K562 (cell line): ENCODE measurements at regions not wholly inside any gene's neighbourhood (a gene's known extent, or its start where the extent isn't known, plus 50 kb on each side); places are given as distances from the start of the nearest gene placed in this dataset.

Experiments
- ATAC-seq: fragments of 200-7000 bp; cut with Tn5 transposase; 3 replicates; pipeline ENCODE4 v1.9.1; 2020; ENCODE audit warnings: moderate library complexity
- BruUV-seq: library from RNA; stranded (reverse); fragments of 400-500 nt; replicated peaks from 2 replicates; lab custom pipeline; 2021; lab: Mats Ljungman, UMichigan
- CTCF ChIA-PET: fragments of 300-600 bp; formaldehyde crosslinking; extraction: SDS; loops from one replicate; lab custom pipeline; 2021; ENCODE audit warnings: low intra/inter-chr PET ratio; lab: Yijun Ruan, JAX
- POLR2A ChIA-PET: fragments of 300-600, 350-650 bp; sonication (Branson Sonifier 250); formaldehyde crosslinking; extraction: SDS; loops from one replicate; lab custom pipeline; 2021; ENCODE audit warnings: antibody characterized with exemption, inconsistent platforms; lab: Yijun Ruan, JAX
- DNase-seq, 4 experiments: peaks; one replicate each; pipeline versions ENCODE4 v3.0.0 to v3.0.0-alpha.2; 2011 to 2018; ENCODE audit warnings: low spot score in 3 of 4, mixed read lengths in 3 of 4; ENCODE audit errors: extremely low read depth in 1 of 4
- FAIRE-seq: peaks from 2 replicates; lab custom pipeline; 2011; peaks lifted over from hg19 to GRCh38; lab: Jason Lieb, UNC
- H2AFZ ChIP-seq: 2 replicates; pipeline ENCODE4 v1.6.0; 2011; ENCODE audit warnings: low read depth, low read length, control low read depth, inconsistent platforms
- H3K27ac ChIP-seq: fragments of 200-600 bp; 3 replicates; pipeline ENCODE4 v1.8.0; 2011; ENCODE audit warnings: low read depth, mild to moderate bottlenecking, control low read depth, inconsistent platforms, low read length, moderate library complexity, mixed read lengths; ENCODE audit errors: extremely low read depth
- H3K27me3 ChIP-seq, 2 experiments: fragments of 300-600 bp in 1 of 2; 2 replicates in 1 of 2; 3 replicates in 1 of 2; pipeline versions ENCODE4 v1.6.0 to v1.8.0; 2011; ENCODE audit warnings: inconsistent platforms in 2 of 2, low read length in 2 of 2, mild to moderate bottlenecking in 1 of 2, mixed read lengths in 1 of 2, moderate library complexity in 1 of 2; ENCODE audit not compliant: control insufficient read depth in 2 of 2, insufficient read depth in 2 of 2
- H3K36me3 ChIP-seq: fragments of 300-600 bp; 3 replicates; pipeline ENCODE4 v1.8.0; 2011; ENCODE audit warnings: mild to moderate bottlenecking, low read length, inconsistent platforms; ENCODE audit not compliant: control insufficient read depth, insufficient read depth
- H3K4me1 ChIP-seq, 2 experiments: fragments of 200-600 bp in 1 of 2; replicated peaks in 1 of 2; 2 replicates in 1 of 2; 3 replicates in 1 of 2; pipeline versions ENCODE4 v1.5.1 to v1.8.0; 2011; ENCODE audit warnings: inconsistent platforms in 2 of 2, low read length in 2 of 2, mild to moderate bottlenecking in 1 of 2, mixed read lengths in 1 of 2, moderate library complexity in 1 of 2; ENCODE audit not compliant: control insufficient read depth in 2 of 2, insufficient read depth in 2 of 2
- H3K4me2 ChIP-seq: 2 replicates; pipeline ENCODE4 v1.6.1; 2011; ENCODE audit warnings: low read length, control low read depth, inconsistent platforms, mixed read lengths; ENCODE audit not compliant: insufficient read depth
- H3K4me3 ChIP-seq: fragments of 200-600 bp; sonication (generic), shearing (Covaris generic); 2 replicates; pipeline ENCODE4 v1.5.1; 2016; ENCODE audit warnings: control low read depth, inconsistent platforms
- H3K79me2 ChIP-seq: fragments of 200-600 bp; 3 replicates; pipeline ENCODE4 v1.8.0; 2011; ENCODE audit warnings: low read length, inconsistent platforms; ENCODE audit not compliant: control insufficient read depth, insufficient read depth
- H3K9ac ChIP-seq, 2 experiments: 2 replicates each; pipeline versions ENCODE4 v1.6.0 to v1.6.1; 2011; ENCODE audit warnings: low read depth in 2 of 2, low read length in 2 of 2, control low read depth in 1 of 2, inconsistent platforms in 1 of 2, mild to moderate bottlenecking in 1 of 2, mixed read lengths in 1 of 2; ENCODE audit not compliant: insufficient read depth in 1 of 2
- H3K9me1 ChIP-seq: one replicate; pipeline ENCODE4 v1.6.0; 2011; ENCODE audit warnings: inconsistent platforms, mild to moderate bottlenecking, low read length, moderate library complexity; ENCODE audit not compliant: control insufficient read depth, insufficient read depth
- H3K9me3 ChIP-seq: replicated peaks from 2 replicates; pipeline ENCODE4 v1.5.1; 2011; ENCODE audit warnings: low read depth, low read length, inconsistent platforms; ENCODE audit not compliant: control insufficient read depth, insufficient read depth
- H4K20me1 ChIP-seq: replicated peaks from 2 replicates; pipeline ENCODE4 v1.6.1; 2011; ENCODE audit warnings: low read length, inconsistent platforms, mixed read lengths; ENCODE audit not compliant: control insufficient read depth, insufficient read depth
- BHLHE40 ChIP-seq: IDR thresholded peaks from 2 replicates; pipeline ENCODE4 v1.6.1; 2011; ENCODE audit warnings: low read length, improper control_type of control experiment
- CBX3 ChIP-seq, 2 experiments: IDR thresholded peaks; 1 replicate in 1 of 2; 2 replicates in 1 of 2; pipeline ENCODE4 v1.6.1; 2012; ENCODE audit warnings: inconsistent platforms in 2 of 2, low read length in 2 of 2, borderline replicate concordance in 1 of 2, control low read depth in 1 of 2
- CREBBP ChIP-seq: IDR thresholded peaks from one replicate; pipeline ENCODE4 v1.6.1; 2012; ENCODE audit warnings: low read depth, mild to moderate bottlenecking, control low read depth, inconsistent platforms, low read length
- HEY1 ChIP-seq: fragments of 250-450 bp; sonication (Bioruptor Pico); IDR thresholded peaks from 2 replicates; pipeline ENCODE4 v1.5.0; 2020; ENCODE audit warnings: mild to moderate bottlenecking, moderate library complexity, borderline replicate concordance
- ILK ChIP-seq: fragments of 450-650 bp; IDR thresholded peaks from 2 replicates; pipeline ENCODE4 v1.6.1; 2016; ENCODE audit warnings: missing genetic modification characterization, low read depth, mild to moderate bottlenecking, missing compliant biosample characterization, moderate library complexity, borderline replicate concordance
- NCOA1 ChIP-seq: fragments of 450-650 bp; IDR thresholded peaks from 2 replicates; pipeline ENCODE4 v1.6.1; 2016; ENCODE audit warnings: low read depth
- PHF21A ChIP-seq: fragments of 450-650 bp; IDR thresholded peaks from 2 replicates; pipeline ENCODE4 v1.6.1; 2017; ENCODE audit warnings: low read depth, borderline replicate concordance
- TBL1XR1 ChIP-seq, 2 experiments: IDR thresholded peaks; 2 replicates each; pipeline ENCODE4 v1.6.1; 2012; ENCODE audit warnings: improper control_type of control experiment in 2 of 2, low read length in 2 of 2, mild to moderate bottlenecking in 1 of 2
- TCFL5 ChIP-seq: fragments of 250-450 bp; sonication (Bioruptor Pico); conservative IDR thresholded peaks from 2 replicates; pipeline ENCODE4 v1.6.1; 2021; ENCODE audit warnings: mild to moderate bottlenecking, moderate library complexity, matching md5 sums
- ZC3H11A ChIP-seq: IDR thresholded peaks from 2 replicates; pipeline ENCODE4 v1.6.1; 2012; ENCODE audit warnings: low read depth, low read length, improper control_type of control experiment
- ZKSCAN1 ChIP-seq: fragments of 150-350 bp; IDR thresholded peaks from 2 replicates; pipeline ENCODE4 v1.6.1; 2016; ENCODE audit warnings: low read depth, low read length
- ZNF445 ChIP-seq: fragments of 250-450 bp; sonication (Bioruptor Pico); IDR thresholded peaks from 2 replicates; pipeline ENCODE4 v1.4.0; 2020; ENCODE audit warnings: low read depth, mild to moderate bottlenecking, moderate library complexity
- ZSCAN32 ChIP-seq: fragments of 450-650 bp; formaldehyde crosslinking; IDR thresholded peaks from 2 replicates; pipeline ENCODE4 v1.4.0; 2020; ENCODE audit warnings: mild to moderate bottlenecking, moderate library complexity
- WGBS: fragments of 100-300 bp; shearing (Covaris generic); methylation state at CpG from one replicate; pipeline ENCODE4 v1.1.6; 2016; ENCODE audit warnings: low coverage, mixed read lengths; ENCODE audit not compliant: insufficient coverage; ENCODE audit errors: missing lambda C conversion rate; 5-methylcytosine and 5-hydroxymethylcytosine counted together
- in situ Hi-C: fragments of 300-500 bp; cut with MboI; formaldehyde crosslinking; loops from 4 replicates; pipeline ENCODE4 v1.15.0; 2018; ENCODE audit warnings: inconsistent platforms, mixed read lengths
- intact Hi-C: fragments of 100-400 bp; cut with micrococcal nuclease; formaldehyde crosslinking; loops from 2 replicates; pipeline ENCODE4 v1.14.2; 2022
- TF ChIP-seq, protein P1 (sequence below): fragments of 250-450 bp; sonication (Bioruptor Pico); IDR thresholded peaks from 2 replicates; pipeline ENCODE4 v1.9.0; 2021; ENCODE audit warnings: mild to moderate bottlenecking

DNA sequence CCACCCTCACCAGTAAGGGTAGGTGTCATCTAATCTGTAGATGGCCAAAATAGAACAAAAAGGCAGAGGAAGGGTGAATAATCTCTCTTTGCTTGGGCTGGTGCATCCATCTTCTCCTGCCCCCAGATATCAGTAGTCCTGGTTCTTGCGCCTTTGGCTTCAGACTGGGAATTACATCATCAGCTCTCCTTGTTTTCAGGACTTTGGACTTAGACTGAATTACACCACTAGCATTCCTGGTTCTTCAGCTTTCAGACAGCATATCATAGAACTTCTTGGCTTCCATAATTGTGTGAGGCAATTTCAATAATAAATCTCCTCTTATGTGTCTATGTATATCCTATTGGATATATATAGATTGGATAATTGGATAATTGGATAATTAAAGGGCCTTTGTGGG, 403.0 kb upstream of the USP24 start:
- H3K27me3 ChIP-seq = no peaks in the 10 kb centered on the region
- no peaks in the 10 kb centered on the region for H3K4me1 ChIP-seq
- FAIRE-seq = no peak
- 0% methylated on average over 1 of the region's 1 CpG for WGBS
- no peak for TF ChIP-seq CREBBP
- TF ChIP-seq ZKSCAN1 = no peak
- TF ChIP-seq ZC3H11A = no peak
- no peak for TF ChIP-seq BHLHE40
- TF ChIP-seq, protein P1, sequence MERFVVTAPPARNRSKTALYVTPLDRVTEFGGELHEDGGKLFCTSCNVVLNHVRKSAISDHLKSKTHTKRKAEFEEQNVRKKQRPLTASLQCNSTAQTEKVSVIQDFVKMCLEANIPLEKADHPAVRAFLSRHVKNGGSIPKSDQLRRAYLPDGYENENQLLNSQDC (CRISPR knock-in tag) = no peak
- TF ChIP-seq TBL1XR1 (IDR thresholded peaks at IDR 0.05; ENCODE audit: low read length in 2 of 2) = no peak
- TF ChIP-seq ILK (tag) = no peak
- TF ChIP-seq CBX3 (IDR thresholded peaks at IDR 0.05; ENCODE audit: borderline replicate concordance in 1 of 2, low read length in 2 of 2) = no peak
- no peak for TF ChIP-seq HEY1
- no peak for TF ChIP-seq NCOA1
- no peak for TF ChIP-seq PHF21A
- TF ChIP-seq TCFL5 (CRISPR knock-in tag) = no peak
- no peak for TF ChIP-seq ZNF445 (CRISPR knock-in tag)
- TF ChIP-seq ZSCAN32 (CRISPR knock-in tag) = no peak
- no peak overlapping the region for H3K9ac ChIP-seq
- intact Hi-C loops (no loop called here), in situ Hi-C loops (no loop called here)
- BruUV-seq = no TSS peak
- no peak for DNase-seq
- H3K79me2 ChIP-seq = no peaks in the 10 kb centered on the region
- H3K4me3 ChIP-seq = no peak overlapping the region
- no peaks in the 10 kb centered on the region for H3K36me3 ChIP-seq
- no peaks in the 10 kb centered on the region for H3K9me3 ChIP-seq
- ChIA-PET POLR2A (no interaction called here), CTCF (no interaction called here)
- no peak overlapping the region for H3K4me2 ChIP-seq
- H2AFZ ChIP-seq = no peak overlapping the region
- no peaks in the 10 kb centered on the region for H3K9me1 ChIP-seq
- H3K27ac ChIP-seq = no peak overlapping the region
- no peak for ATAC-seq
- no peaks in the 10 kb centered on the region for H4K20me1 ChIP-seq
